ENCODE measurements at regions not wholly inside any gene's neighbourhood (a gene's known extent, or its start where the extent isn't known, plus 50 kb on each side); places are given as distances from the start of the nearest gene placed in this dataset.

- TF ChIP-seq, protein P1, sequence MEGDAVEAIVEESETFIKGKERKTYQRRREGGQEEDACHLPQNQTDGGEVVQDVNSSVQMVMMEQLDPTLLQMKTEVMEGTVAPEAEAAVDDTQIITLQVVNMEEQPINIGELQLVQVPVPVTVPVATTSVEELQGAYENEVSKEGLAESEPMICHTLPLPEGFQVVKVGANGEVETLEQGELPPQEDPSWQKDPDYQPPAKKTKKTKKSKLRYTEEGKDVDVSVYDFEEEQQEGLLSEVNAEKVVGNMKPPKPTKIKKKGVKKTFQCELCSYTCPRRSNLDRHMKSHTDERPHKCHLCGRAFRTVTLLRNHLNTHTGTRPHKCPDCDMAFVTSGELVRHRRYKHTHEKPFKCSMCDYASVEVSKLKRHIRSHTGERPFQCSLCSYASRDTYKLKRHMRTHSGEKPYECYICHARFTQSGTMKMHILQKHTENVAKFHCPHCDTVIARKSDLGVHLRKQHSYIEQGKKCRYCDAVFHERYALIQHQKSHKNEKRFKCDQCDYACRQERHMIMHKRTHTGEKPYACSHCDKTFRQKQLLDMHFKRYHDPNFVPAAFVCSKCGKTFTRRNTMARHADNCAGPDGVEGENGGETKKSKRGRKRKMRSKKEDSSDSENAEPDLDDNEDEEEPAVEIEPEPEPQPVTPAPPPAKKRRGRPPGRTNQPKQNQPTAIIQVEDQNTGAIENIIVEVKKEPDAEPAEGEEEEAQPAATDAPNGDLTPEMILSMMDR (IDR thresholded peaks at IDR 0.05 in 2 of 3, conservative IDR thresholded peaks at IDR 0.05 in 1 of 3; ENCODE audit: borderline replicate concordance in 1 of 3, insufficient read depth in 1 of 3, low read depth in 2 of 3, low read length in 2 of 3), result no peak
- TF ChIP-seq SRF (IDR thresholded peaks at IDR 0.05; ENCODE audit: low read depth) (no peak), JUND (IDR thresholded peaks at IDR 0.05) (no peak), EGR1 (IDR thresholded peaks at IDR 0.05; ENCODE audit: low read depth) (no peak), TCF7L2 (IDR thresholded peaks at IDR 0.05; ENCODE audit: borderline replicate concordance, extremely low read depth, insufficient read depth, insufficient read length) (no peak), SIN3A (IDR thresholded peaks at IDR 0.05; ENCODE audit: low read depth) (no peak)
Observed at GRCh38 chr7:17598305-17598704, 299.9 kb downstream of the AHR start (continued).

- Histone ChIP-seq H3K27me3 (ENCODE audit: insufficient read depth, low read length) (no peaks in the 10 kb centered on the region), H3K4me1 (ENCODE audit: control insufficient read depth in 1 of 2, insufficient read depth in 2 of 2, low read length in 2 of 2) (0 out of 4 replicates have a peak, but pooled peaks cover 0 to 3% of the 10 kb centered on the region in 2 experiments), H3K36me3 (ENCODE audit: control insufficient read depth in 1 of 2, insufficient read depth in 2 of 2, low read length in 2 of 2) (no peaks in the 10 kb centered on the region), H3K4me2 (ENCODE audit: low read length) (no peak overlapping the region), H2AFZ (ENCODE audit: low read depth, low read length, poor library complexity, severe bottlenecking) (no peak overlapping the region), H3K9me2 (ENCODE audit: insufficient read depth) (no peaks in the 10 kb centered on the region), H3K27ac (ENCODE audit: low read depth, low read length) (no peak overlapping the region), H3K9me3 (ENCODE audit: control insufficient read depth in 1 of 2, insufficient read depth in 1 of 2, low read depth in 1 of 2, low read length in 2 of 2) (no peaks in the 10 kb centered on the region), H3K79me2 (ENCODE audit: insufficient read depth, low read length) (no peaks in the 10 kb centered on the region), H4K20me1 (ENCODE audit: insufficient read depth) (no peaks in the 10 kb centered on the region), H3K4me3 (replicated peaks in 1 of 2; ENCODE audit: low read depth in 1 of 2, low read length in 2 of 2) (no peak overlapping the region), H3K9ac (ENCODE audit: low read length) (no peak overlapping the region)
- TF ChIP-seq EGR1 (IDR thresholded peaks at IDR 0.05; ENCODE audit: low read depth), result no peak
- TF ChIP-seq YY1 (IDR thresholded peaks at IDR 0.05; ENCODE audit: extremely low read depth, insufficient replicate concordance, low read depth, low read length), result no peak
- TF ChIP-seq ATF3 (IDR thresholded peaks at IDR 0.05), result no peak
- no peak for TF ChIP-seq POLR2A (IDR thresholded peaks at IDR 0.05; ENCODE audit: borderline replicate concordance, extremely low read depth, insufficient read depth, insufficient read length)
- no peak for TF ChIP-seq SRF (IDR thresholded peaks at IDR 0.05; ENCODE audit: low read depth)
- TF ChIP-seq ZNF274 (IDR thresholded peaks at IDR 0.05; ENCODE audit: low read depth, low read length), result no peak
- TF ChIP-seq FOSL1 (IDR thresholded peaks at IDR 0.05; ENCODE audit: low read depth), result no peak
- no peak for TF ChIP-seq SP1 (IDR thresholded peaks at IDR 0.05; ENCODE audit: low read depth)
- TF ChIP-seq, protein P2, sequence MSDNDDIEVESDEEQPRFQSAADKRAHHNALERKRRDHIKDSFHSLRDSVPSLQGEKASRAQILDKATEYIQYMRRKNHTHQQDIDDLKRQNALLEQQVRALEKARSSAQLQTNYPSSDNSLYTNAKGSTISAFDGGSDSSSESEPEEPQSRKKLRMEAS (IDR thresholded peaks at IDR 0.05), result no peak
- no peak for TF ChIP-seq ZBTB33 (IDR thresholded peaks at IDR 0.05; ENCODE audit: extremely low read depth, insufficient replicate concordance, low read length)
- TF ChIP-seq JUND (IDR thresholded peaks at IDR 0.05), result no peak
- no peak for TF ChIP-seq TCF7L2 (IDR thresholded peaks at IDR 0.05; ENCODE audit: borderline replicate concordance, extremely low read depth, insufficient read depth, insufficient read length)
- TF ChIP-seq CBX3 (IDR thresholded peaks at IDR 0.05; ENCODE audit: low read depth), result no peak
- TF ChIP-seq, protein P1 (IDR thresholded peaks at IDR 0.05 in 2 of 3, conservative IDR thresholded peaks at IDR 0.05 in 1 of 3; ENCODE audit: borderline replicate concordance in 1 of 3, insufficient read depth in 1 of 3, low read depth in 2 of 3, low read length in 2 of 3), result no peak
- TF ChIP-seq CEBPB (IDR thresholded peaks at IDR 0.05; ENCODE audit: low read depth), result no peak
- TF ChIP-seq POLR2AphosphoS5 (IDR thresholded peaks at IDR 0.05; ENCODE audit: low read depth, low read length), result no peak
- no peak for TF ChIP-seq ELF1 (IDR thresholded peaks at IDR 0.05; ENCODE audit: borderline replicate concordance, low read depth)
- no peak for TF ChIP-seq ZFX (IDR thresholded peaks at IDR 0.05)
- TF ChIP-seq EZH2phosphoT487 (IDR thresholded peaks at IDR 0.05; ENCODE audit: borderline replicate concordance), result no peak
- ATAC-seq (no peak), DNase-seq (ENCODE audit: low read depth, low spot score) (no peak)
- ChIA-PET RAD21 (ENCODE audit: low non-redundant PET in 1 of 2, low total read pairs in 2 of 2, uncharacterized antibody in 2 of 2, unreplicated experiment in 2 of 2) (no interaction called here), CTCF (no interaction called here), POLR2A (no interaction called here)
- intact Hi-C loops (cut with micrococcal nuclease), result no loop called here
- no TSS peak for BruUV-seq (replicated peaks)
Observed at GRCh38 chr7:17598846-17599245, 300.4 kb downstream of the AHR start.
